ENCODE measurements at regions not wholly inside any gene's neighbourhood (a gene's known extent, or its start where the extent isn't known, plus 50 kb on each side); places are given as distances from the start of the nearest gene placed in this dataset.

GRCh38 chr2:15816674-15817406 is 123.5 kb upstream of the MYCN start:
- Histone ChIP-seq H3K4me1 (ENCODE audit: control insufficient read depth, extremely low read depth, insufficient read depth, low read length) (no peaks in the 10 kb centered on the region), H3K27ac (ENCODE audit: insufficient read depth, low read length) (no peak overlapping the region), H3K9me3 (ENCODE audit: control insufficient read depth, insufficient read depth, low read depth, low read length) (no peaks in the 10 kb centered on the region), H2AFZ (ENCODE audit: low read length) (no peak overlapping the region), H3K9ac (ENCODE audit: insufficient read depth, low read length) (no peak overlapping the region), H3K36me3 (ENCODE audit: control insufficient read depth, insufficient read depth, low read length) (no peaks in the 10 kb centered on the region), H3K4me3 (replicated peaks in 1 of 4; ENCODE audit: control extremely low read depth in 1 of 4, insufficient read depth in 1 of 4, low read depth in 3 of 4, low read length in 4 of 4) (no peak overlapping the region), H4K20me1 (ENCODE audit: control insufficient read depth, extremely low read depth, insufficient read depth, low read length) (no peaks in the 10 kb centered on the region), H3K4me2 (ENCODE audit: extremely low read depth, insufficient read depth, low read length) (no peak overlapping the region), H3K79me2 (ENCODE audit: control insufficient read depth, insufficient read depth, low read length) (no peaks in the 10 kb centered on the region), H3K27me3 (ENCODE audit: control insufficient read depth, insufficient read depth, low read length) (no peaks in the 10 kb centered on the region)
- no peak for DNase-seq (ENCODE audit: low read depth in 2 of 2)
- TF ChIP-seq CTCF (conservative IDR thresholded peaks at IDR 0.05 in 1 of 2, IDR thresholded peaks at IDR 0.05 in 1 of 2; ENCODE audit: low read depth in 1 of 2, low read length in 2 of 2) (no peak), EZH2 (IDR thresholded peaks at IDR 0.05; ENCODE audit: low read length, missing control alignments) (no peak)

- Histone ChIP-seq H3K4me3 (replicated peaks in 1 of 4; ENCODE audit: control extremely low read depth in 1 of 4, insufficient read depth in 1 of 4, low read depth in 3 of 4, low read length in 4 of 4) (no peak overlapping the region), H3K27me3 (ENCODE audit: control insufficient read depth, insufficient read depth, low read length) (no peaks in the 10 kb centered on the region), H3K36me3 (ENCODE audit: control insufficient read depth, insufficient read depth, low read length) (no peaks in the 10 kb centered on the region), H2AFZ (ENCODE audit: low read length) (no peak overlapping the region), H3K27ac (ENCODE audit: insufficient read depth, low read length) (no peak overlapping the region), H3K4me2 (ENCODE audit: extremely low read depth, insufficient read depth, low read length) (no peak overlapping the region), H4K20me1 (ENCODE audit: control insufficient read depth, extremely low read depth, insufficient read depth, low read length) (no peaks in the 10 kb centered on the region), H3K79me2 (ENCODE audit: control insufficient read depth, insufficient read depth, low read length) (no peaks in the 10 kb centered on the region), H3K9me3 (ENCODE audit: control insufficient read depth, insufficient read depth, low read depth, low read length) (no peaks in the 10 kb centered on the region), H3K9ac (ENCODE audit: insufficient read depth, low read length) (no peak overlapping the region), H3K4me1 (ENCODE audit: control insufficient read depth, extremely low read depth, insufficient read depth, low read length) (no peaks in the 10 kb centered on the region)
- no peak for DNase-seq (ENCODE audit: low read depth in 2 of 2)
- no peak for TF ChIP-seq EZH2 (IDR thresholded peaks at IDR 0.05; ENCODE audit: low read length, missing control alignments)
- no peak for TF ChIP-seq CTCF (conservative IDR thresholded peaks at IDR 0.05 in 1 of 2, IDR thresholded peaks at IDR 0.05 in 1 of 2; ENCODE audit: low read depth in 1 of 2, low read length in 2 of 2)
Observed at GRCh38 chr2:15817748-15818147, 122.6 kb upstream of the MYCN start.

DNA sequence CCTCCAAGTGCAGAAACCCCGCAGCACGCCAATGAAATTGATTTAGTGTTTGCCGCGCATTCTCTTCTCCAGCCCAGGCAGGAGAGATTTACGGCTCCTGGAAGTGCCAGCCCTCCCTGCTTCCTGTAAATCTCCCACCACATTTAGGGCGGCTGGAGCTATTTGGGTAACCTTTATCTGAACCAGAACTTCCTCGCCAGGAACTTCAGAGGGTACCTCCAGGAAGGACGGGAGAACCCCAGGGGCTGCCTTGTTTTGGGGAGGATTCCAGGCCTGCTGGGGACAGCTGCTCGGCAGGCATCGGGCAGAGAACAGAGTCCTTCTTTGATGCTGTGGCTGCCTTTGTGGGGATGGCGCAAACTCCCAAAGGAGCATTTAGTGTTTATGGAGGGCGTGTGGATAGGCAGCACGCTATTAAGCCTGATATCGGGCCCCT is 122.0 kb upstream of the MYCN start:
- H3K4me1 ChIP-seq (ENCODE audit: control insufficient read depth, extremely low read depth, insufficient read depth, low read length): no peaks in the 10 kb centered on the region
- H3K4me3 ChIP-seq (replicated peaks in 1 of 4; ENCODE audit: control extremely low read depth in 1 of 4, insufficient read depth in 1 of 4, low read depth in 3 of 4, low read length in 4 of 4): no peak overlapping the region
- H3K36me3 ChIP-seq (ENCODE audit: control insufficient read depth, insufficient read depth, low read length): no peaks in the 10 kb centered on the region
- H3K4me2 ChIP-seq (ENCODE audit: extremely low read depth, insufficient read depth, low read length): no peak overlapping the region
- no peak for DNase-seq (ENCODE audit: low read depth in 2 of 2)
- TF ChIP-seq CTCF (conservative IDR thresholded peaks at IDR 0.05 in 1 of 2, IDR thresholded peaks at IDR 0.05 in 1 of 2; ENCODE audit: low read depth in 1 of 2, low read length in 2 of 2): no peak
- TF ChIP-seq EZH2 (IDR thresholded peaks at IDR 0.05; ENCODE audit: low read length, missing control alignments): no peak
- no peak overlapping the region for H3K9ac ChIP-seq (ENCODE audit: insufficient read depth, low read length)
- H3K9me3 ChIP-seq (ENCODE audit: control insufficient read depth, insufficient read depth, low read depth, low read length): no peaks in the 10 kb centered on the region
- no peaks in the 10 kb centered on the region for H3K27me3 ChIP-seq (ENCODE audit: control insufficient read depth, insufficient read depth, low read length)
- no peaks in the 10 kb centered on the region for H3K79me2 ChIP-seq (ENCODE audit: control insufficient read depth, insufficient read depth, low read length)
- H2AFZ ChIP-seq (ENCODE audit: low read length): no peak overlapping the region
- H4K20me1 ChIP-seq (ENCODE audit: control insufficient read depth, extremely low read depth, insufficient read depth, low read length): no peaks in the 10 kb centered on the region
- no peak overlapping the region for H3K27ac ChIP-seq (ENCODE audit: insufficient read depth, low read length)
